HEK293T (cell line): ENCODE measurements at regions not wholly inside any gene's neighbourhood (a gene's known extent, or its start where the extent isn't known, plus 50 kb on each side); places are given as distances from the start of the nearest gene placed in this dataset.

Source experiments
- ARNT ChIP-seq: fragments of 450-650 bp; IDR thresholded peaks from 2 replicates; pipeline ENCODE4 v1.6.1; 2017; ENCODE audit warnings: mild to moderate bottlenecking
- BHLHE40 ChIP-seq: fragments of 450-650 bp; IDR thresholded peaks from 2 replicates; pipeline ENCODE4 v1.6.1; 2016; ENCODE audit warnings: mild to moderate bottlenecking, moderate library complexity, borderline replicate concordance
- FOXA1 ChIP-seq: fragments of 450-650 bp; IDR thresholded peaks from 2 replicates; pipeline ENCODE4 v1.6.1; 2016; ENCODE audit warnings: mild to moderate bottlenecking
- L3MBTL2 ChIP-seq: fragments of 450-650 bp; conservative IDR thresholded peaks from 2 replicates; pipeline ENCODE4 v1.6.1; 2016; ENCODE audit warnings: mild to moderate bottlenecking
- NFRKB ChIP-seq: fragments of 450-650 bp; IDR thresholded peaks from 2 replicates; pipeline ENCODE4 v1.6.1; 2016; ENCODE audit warnings: mild to moderate bottlenecking, moderate library complexity
- SP1 ChIP-seq: fragments of 450-650 bp; IDR thresholded peaks from 2 replicates; pipeline ENCODE4 v1.6.1; 2017
- SUZ12 ChIP-seq: fragments of 450-650 bp; IDR thresholded peaks from 2 replicates; pipeline ENCODE4 v1.6.1; 2016; ENCODE audit warnings: mild to moderate bottlenecking
- ZNF384 ChIP-seq: fragments of 450-650 bp; IDR thresholded peaks from 2 replicates; pipeline ENCODE4 v1.6.1; 2016

- TF ChIP-seq BHLHE40 (no peak), ARNT (no peak), L3MBTL2 (no peak), SUZ12 (no peak), ZNF384 (no peak), SP1 (no peak), FOXA1 (no peak), NFRKB (no peak)
Measured at GRCh38 chr7:71017602-71018001, 114.3 kb upstream of the GALNT17 start.
